Right lobe of liver (tissue), 6 donors: ENCODE measurements at regions not wholly inside any gene's neighbourhood (a gene's known extent, or its start where the extent isn't known, plus 50 kb on each side); places are given as distances from the start of the nearest gene placed in this dataset.

ENCODE experiments used
- ATAC-seq, 4 donors: fragments of 200-7000 bp; cut with Tn5 transposase; one replicate each; pipeline ENCODE4 v1.9.1; 2020; ENCODE audit warnings: mild to moderate bottlenecking in 4 of 4, moderate library complexity in 4 of 4
- DNase-seq, 3 donors: peaks; one replicate each; pipeline ENCODE4 v3.0.0-alpha.2; 2020
- H3K27ac ChIP-seq, 3 donors: fragments of 200-600 bp; one replicate each; pipeline ENCODE4 v1.8.0; 2022
- H3K27me3 ChIP-seq, 2 donors: fragments of 200-600 bp; one replicate each; pipeline ENCODE4 v1.8.0; 2022
- H3K36me3 ChIP-seq, 4 donors: fragments of 200-600 bp; sonication (generic) in 1 of 4; one replicate each; pipeline versions ENCODE4 v1.5.1 to v1.8.0; 2017 to 2022; ENCODE audit warnings: control low read depth in 1 of 4
- H3K4me1 ChIP-seq, 4 donors: fragments of 200-600 bp; sonication (generic) in 1 of 4; one replicate each; pipeline versions ENCODE4 v1.5.1 to v1.8.0; 2017 to 2022; ENCODE audit warnings: control low read depth in 1 of 4
- H3K4me3 ChIP-seq, 3 donors: fragments of 200-600 bp; one replicate each; pipeline ENCODE4 v1.8.0; 2022
- H3K9me3 ChIP-seq, 4 donors: fragments of 200-600 bp; sonication (generic) in 1 of 4; one replicate each; pipeline versions ENCODE4 v1.5.1 to v1.8.0; 2017 to 2022; ENCODE audit warnings: control low read depth in 1 of 4
- POLR2A ChIP-seq: fragments of 450-650 bp; IDR thresholded peaks from one replicate; pipeline ENCODE4 v1.6.1; 2017; ENCODE audit warnings: antibody characterized with exemption, mild to moderate bottlenecking
- whole genome bisulfite sequencing: methylation state at CpG from one replicate; pipeline ENCODE4 v1.1.6; 2018; ENCODE audit warnings: low coverage, low lambda C conversion rate; ENCODE audit not compliant: insufficient coverage; ENCODE audit errors: missing lambda C conversion rate; 5-methylcytosine and 5-hydroxymethylcytosine counted together
- intact Hi-C, 2 donors: fragments of 100-400 bp; cut with DNase I; formaldehyde crosslinking; loops; one replicate each; pipeline versions ENCODE4 v1.11.2 to v1.14.1; 2022
- TF ChIP-seq, protein P1 (sequence below), 4 donors: fragments of 200-600 bp in 3 of 4; fragments of 450-650 bp in 1 of 4; IDR thresholded peaks; one replicate each; pipeline versions ENCODE4 v1.5.1 to v1.8.0; 2016 to 2022; ENCODE audit warnings: antibody characterized with exemption in 4 of 4, mild to moderate bottlenecking in 2 of 4
- donor health status: DM: no; HTN: yes; CAD: no.
- donor health status: DM: no; HTN: no; CAD: no.
- donor health status: DM: no; HTN: no; CAD: no.
- donor health status: DM: no; HTN: yes; CAD: no.
- donor health status: DM: no; HTN: yes; CAD: no.

DNA sequence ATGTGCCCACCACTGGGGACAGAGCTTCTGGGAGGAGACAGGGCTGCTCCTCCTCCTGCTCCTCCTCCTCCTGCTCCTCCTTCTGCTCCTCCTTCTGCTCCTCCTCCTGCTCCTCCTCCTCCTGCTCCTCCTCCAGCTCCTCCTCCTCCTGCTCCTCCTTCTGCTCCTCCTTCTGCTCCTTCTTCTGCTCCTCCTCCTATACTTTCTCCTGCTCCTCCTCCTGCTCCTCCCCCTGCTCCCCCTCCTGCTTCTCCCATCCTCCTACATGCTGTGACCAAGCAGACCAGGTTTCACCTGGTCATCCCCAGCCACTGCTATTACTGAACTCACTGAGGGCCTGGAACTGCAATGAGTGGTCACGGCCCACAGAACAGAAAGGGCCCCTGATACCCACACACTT lies 154.0 kb upstream of the PPP2R2D start:
- Histone ChIP-seq H3K27ac (no peak overlapping the region), H3K4me3 (no peak overlapping the region), H3K27me3 (no peaks in the 10 kb centered on the region), H3K36me3 (no peaks in the 10 kb centered on the region), H3K9me3 (no peaks in the 10 kb centered on the region), H3K4me1 (no peaks in the 10 kb centered on the region)
- WGBS = no CpG with 5 or more reads among the region's 1 CpG
- no peak for ATAC-seq
- intact Hi-C loops = no loop called here
- no peak for DNase-seq
- TF ChIP-seq, protein P1, sequence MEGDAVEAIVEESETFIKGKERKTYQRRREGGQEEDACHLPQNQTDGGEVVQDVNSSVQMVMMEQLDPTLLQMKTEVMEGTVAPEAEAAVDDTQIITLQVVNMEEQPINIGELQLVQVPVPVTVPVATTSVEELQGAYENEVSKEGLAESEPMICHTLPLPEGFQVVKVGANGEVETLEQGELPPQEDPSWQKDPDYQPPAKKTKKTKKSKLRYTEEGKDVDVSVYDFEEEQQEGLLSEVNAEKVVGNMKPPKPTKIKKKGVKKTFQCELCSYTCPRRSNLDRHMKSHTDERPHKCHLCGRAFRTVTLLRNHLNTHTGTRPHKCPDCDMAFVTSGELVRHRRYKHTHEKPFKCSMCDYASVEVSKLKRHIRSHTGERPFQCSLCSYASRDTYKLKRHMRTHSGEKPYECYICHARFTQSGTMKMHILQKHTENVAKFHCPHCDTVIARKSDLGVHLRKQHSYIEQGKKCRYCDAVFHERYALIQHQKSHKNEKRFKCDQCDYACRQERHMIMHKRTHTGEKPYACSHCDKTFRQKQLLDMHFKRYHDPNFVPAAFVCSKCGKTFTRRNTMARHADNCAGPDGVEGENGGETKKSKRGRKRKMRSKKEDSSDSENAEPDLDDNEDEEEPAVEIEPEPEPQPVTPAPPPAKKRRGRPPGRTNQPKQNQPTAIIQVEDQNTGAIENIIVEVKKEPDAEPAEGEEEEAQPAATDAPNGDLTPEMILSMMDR (IDR thresholded peaks at IDR 0.05) = no peak
- TF ChIP-seq POLR2A = no peak

DNA sequence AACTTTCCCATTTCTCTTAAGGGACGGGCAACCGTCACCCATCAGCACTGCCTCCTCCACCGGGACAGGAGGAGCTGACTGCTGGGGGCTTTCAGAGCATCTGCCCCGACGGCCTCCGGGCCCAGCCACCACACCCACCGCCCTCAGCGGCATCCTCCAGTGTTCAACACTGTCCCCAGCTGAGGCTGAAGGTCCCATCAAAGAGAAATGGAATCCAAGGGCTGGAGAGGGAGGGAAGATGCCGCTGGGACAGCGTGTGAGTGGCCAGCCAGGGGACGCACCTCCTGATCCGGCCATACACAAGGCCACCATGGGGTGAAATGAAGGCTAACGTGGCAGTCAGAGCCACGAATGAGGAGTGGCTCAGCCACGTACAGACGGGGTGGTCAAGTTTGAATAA lies 153.6 kb upstream of the PPP2R2D start:
- intact Hi-C loops = no loop called here
- peak in 1 of 3 donors; percentile 27 for DNase-seq
- Histone ChIP-seq H3K4me1 (no peaks in the 10 kb centered on the region), H3K27me3 (no peaks in the 10 kb centered on the region), H3K36me3 (no peaks in the 10 kb centered on the region), H3K27ac (no peak overlapping the region), H3K4me3 (no peak overlapping the region), H3K9me3 (no peaks in the 10 kb centered on the region)
- TF ChIP-seq, protein P1 (IDR thresholded peaks at IDR 0.05) = no peak
- TF ChIP-seq POLR2A = no peak
- 80% methylated on average over 8 of the region's 16 CpGs for WGBS
- ATAC-seq = no peak

DNA sequence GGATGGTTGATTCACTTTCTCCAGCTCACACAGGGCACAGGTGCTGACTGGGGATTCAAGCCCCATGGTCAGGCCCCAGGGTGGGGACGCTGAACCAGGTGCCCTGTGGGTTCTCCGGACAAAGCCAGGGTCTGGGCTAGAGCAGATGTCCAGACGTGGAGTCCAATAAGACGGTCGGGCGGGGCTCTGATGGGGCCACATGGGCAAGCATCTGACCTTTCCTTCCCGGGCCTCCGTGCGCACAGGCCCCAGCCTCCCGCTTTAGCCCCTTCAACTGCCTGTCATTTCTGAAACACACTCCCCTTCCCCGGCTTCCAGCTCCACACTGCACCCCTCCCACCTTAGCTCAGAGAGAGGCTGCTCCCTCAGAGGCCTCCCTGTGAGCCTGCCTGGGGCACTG lies 153.0 kb upstream of the PPP2R2D start:
- Histone ChIP-seq H3K27me3 (no peaks in the 10 kb centered on the region), H3K9me3 (no peaks in the 10 kb centered on the region), H3K36me3 (no peaks in the 10 kb centered on the region), H3K27ac (no peak overlapping the region), H3K4me1 (no peaks in the 10 kb centered on the region), H3K4me3 (no peak overlapping the region)
- ATAC-seq (no peak), DNase-seq (no peak)
- intact Hi-C loops = no loop called here
- WGBS = 91% methylated on average over 8 of the region's 11 CpGs
- TF ChIP-seq POLR2A = no peak
- TF ChIP-seq, protein P1 (IDR thresholded peaks at IDR 0.05) = no peak

DNA sequence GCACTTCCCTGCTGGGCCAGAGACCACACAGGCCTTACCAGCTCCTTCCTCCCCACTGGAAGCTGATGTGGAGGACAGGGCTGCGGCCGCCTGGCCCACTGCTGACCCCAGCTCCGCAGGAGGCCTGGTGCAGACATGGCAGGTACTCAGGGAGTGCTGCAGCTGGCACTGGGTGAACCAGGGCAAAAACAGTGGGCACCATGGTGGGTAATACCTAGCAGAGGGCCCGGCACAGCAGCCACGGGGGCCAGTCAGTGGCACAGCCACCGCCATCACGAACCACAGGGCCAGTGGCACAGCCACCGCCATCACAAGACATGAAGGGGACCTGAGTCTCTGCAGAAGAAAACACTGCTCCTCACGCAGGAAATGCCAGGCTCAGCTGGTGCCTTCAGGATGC lies 152.6 kb upstream of the PPP2R2D start:
- Histone ChIP-seq H3K9me3 (no peaks in the 10 kb centered on the region), H3K27ac (no peak overlapping the region), H3K4me1 (no peaks in the 10 kb centered on the region), H3K36me3 (no peaks in the 10 kb centered on the region), H3K27me3 (no peaks in the 10 kb centered on the region), H3K4me3 (no peak overlapping the region)
- WGBS = 100% methylated on average over 1 of the region's 9 CpGs
- TF ChIP-seq, protein P1 (IDR thresholded peaks at IDR 0.05) = no peak
- TF ChIP-seq POLR2A = no peak
- DNase-seq (peak in 1 of 3 donors; percentile 38), ATAC-seq (no peak)
- intact Hi-C loops = no loop called here
